ENCODE measurements at regions not wholly inside any gene's neighbourhood (a gene's known extent, or its start where the extent isn't known, plus 50 kb on each side); places are given as distances from the start of the nearest gene placed in this dataset.
A peak's percentile ranks its signal among the peaks of the same experiment; 100 is the strongest.

DNA sequence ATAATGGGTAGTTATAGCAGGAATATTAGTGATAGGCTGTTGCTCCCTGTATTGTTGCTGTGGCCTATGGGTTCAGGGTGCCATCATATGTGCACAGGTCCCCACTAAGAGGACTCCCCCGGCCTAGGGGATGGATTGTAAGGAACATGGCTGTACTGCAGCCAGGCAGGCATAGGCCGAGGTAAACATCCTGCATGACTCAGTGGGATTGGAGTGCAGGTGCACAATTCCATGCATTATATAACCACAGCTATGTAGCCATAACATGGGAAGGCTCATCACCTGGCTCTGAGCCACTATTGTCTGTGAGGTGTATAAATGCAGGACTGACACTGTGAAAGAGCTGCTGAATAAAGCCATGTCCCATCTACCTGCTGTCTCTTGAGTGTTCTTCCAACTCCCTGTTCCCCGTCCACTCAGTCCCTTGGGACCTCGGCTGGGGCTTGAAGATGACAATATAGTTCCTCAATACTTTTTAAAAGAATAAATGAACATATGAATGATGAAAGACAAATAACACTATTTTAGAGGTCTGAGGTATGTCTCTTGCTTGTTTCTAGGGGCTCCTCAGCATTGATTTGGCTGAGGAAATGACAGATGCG is 425.2 kb downstream of the IDS start:
- Histone ChIP-seq H3K4me3 (no peak overlapping the region), H3K27me3 (no peaks in the 10 kb centered on the region), H3K4me1 (peaks cover 0 to 3% (median 0%) of the 10 kb centered on the region in 9 donors), H3K36me3 (no peaks in the 10 kb centered on the region), H3K9me3 (no peaks in the 10 kb centered on the region), H3K27ac (no peak overlapping the region)
- intact Hi-C loops (cut with DNase I): no loop called here
- ATAC-seq (no peak), DNase-seq (no peak)
- WGBS, 2 donors: 82 to 85% methylated on average over 5 of the region's 5 CpGs
- TF ChIP-seq, protein P1, sequence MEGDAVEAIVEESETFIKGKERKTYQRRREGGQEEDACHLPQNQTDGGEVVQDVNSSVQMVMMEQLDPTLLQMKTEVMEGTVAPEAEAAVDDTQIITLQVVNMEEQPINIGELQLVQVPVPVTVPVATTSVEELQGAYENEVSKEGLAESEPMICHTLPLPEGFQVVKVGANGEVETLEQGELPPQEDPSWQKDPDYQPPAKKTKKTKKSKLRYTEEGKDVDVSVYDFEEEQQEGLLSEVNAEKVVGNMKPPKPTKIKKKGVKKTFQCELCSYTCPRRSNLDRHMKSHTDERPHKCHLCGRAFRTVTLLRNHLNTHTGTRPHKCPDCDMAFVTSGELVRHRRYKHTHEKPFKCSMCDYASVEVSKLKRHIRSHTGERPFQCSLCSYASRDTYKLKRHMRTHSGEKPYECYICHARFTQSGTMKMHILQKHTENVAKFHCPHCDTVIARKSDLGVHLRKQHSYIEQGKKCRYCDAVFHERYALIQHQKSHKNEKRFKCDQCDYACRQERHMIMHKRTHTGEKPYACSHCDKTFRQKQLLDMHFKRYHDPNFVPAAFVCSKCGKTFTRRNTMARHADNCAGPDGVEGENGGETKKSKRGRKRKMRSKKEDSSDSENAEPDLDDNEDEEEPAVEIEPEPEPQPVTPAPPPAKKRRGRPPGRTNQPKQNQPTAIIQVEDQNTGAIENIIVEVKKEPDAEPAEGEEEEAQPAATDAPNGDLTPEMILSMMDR (IDR thresholded peaks at IDR 0.05): no peak

DNA sequence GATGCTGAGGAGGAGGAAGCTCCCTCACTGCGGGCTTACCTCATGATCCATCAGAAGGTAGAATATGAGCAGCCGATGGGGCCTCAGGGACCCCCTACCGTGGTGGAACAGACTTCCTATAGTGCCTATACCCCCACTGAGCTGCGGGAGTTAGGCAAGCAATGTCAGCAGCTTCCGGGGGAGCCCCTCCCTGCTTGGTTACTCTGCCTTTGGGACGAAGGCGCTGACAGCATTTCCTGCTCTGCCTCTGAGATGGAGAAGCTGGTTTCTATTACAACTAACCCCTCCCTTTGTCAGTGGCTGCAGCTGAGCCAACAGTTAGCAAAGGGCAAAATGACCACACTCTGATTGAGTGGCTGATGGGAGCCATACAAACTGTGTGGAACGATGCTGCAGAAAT is 430.7 kb downstream of the IDS start:
- ATAC-seq: peak; percentile 70 to 94 (median 78)
- Histone ChIP-seq H3K9me3 (no peaks in the 10 kb centered on the region), H3K4me1 (peaks cover 0 to 13% (median 0%) of the 10 kb centered on the region in 9 donors), H3K27ac (no peak overlapping the region), H3K27me3 (no peaks in the 10 kb centered on the region), H3K36me3 (no peaks in the 10 kb centered on the region), H3K4me3 (no peak overlapping the region)
- DNase-seq: peak; percentile 25 to 34
- WGBS, 2 donors: 4 to 5% methylated on average over 6 to 8 of the region's 8 CpGs
- intact Hi-C loops (cut with DNase I): no loop called here
- TF ChIP-seq, protein P1 (IDR thresholded peaks at IDR 0.05): no peak

DNA sequence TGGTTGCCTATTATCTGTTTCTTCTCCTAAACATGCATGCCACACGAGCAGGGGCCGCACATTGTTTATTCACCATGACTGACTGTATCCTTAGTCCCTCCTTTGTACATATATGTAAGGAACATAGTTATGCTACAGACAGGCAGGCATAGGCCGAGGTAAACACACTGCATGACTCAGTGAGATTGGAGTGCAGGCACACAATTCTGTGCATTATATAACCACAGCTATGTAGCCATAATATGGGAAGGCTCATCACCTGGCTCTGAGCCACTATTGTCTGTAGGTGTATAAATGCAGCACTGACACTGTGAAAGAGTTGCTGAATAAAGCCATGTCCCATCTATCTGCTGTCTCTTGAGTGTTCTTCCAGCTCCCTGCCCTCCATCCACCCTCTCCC is 431.6 kb downstream of the IDS start:
- intact Hi-C loops (cut with DNase I): no loop called here
- Histone ChIP-seq H3K27ac (no peak overlapping the region), H3K36me3 (no peaks in the 10 kb centered on the region), H3K4me3 (no peak overlapping the region), H3K4me1 (peaks cover 0 to 13% (median 0%) of the 10 kb centered on the region in 9 donors), H3K9me3 (no peaks in the 10 kb centered on the region), H3K27me3 (no peaks in the 10 kb centered on the region)
- no peak for ATAC-seq
- DNase-seq: no peak
- WGBS, 2 donors: 84% methylated on average over 3 of the region's 3 CpGs
- TF ChIP-seq, protein P1 (IDR thresholded peaks at IDR 0.05): no peak

DNA sequence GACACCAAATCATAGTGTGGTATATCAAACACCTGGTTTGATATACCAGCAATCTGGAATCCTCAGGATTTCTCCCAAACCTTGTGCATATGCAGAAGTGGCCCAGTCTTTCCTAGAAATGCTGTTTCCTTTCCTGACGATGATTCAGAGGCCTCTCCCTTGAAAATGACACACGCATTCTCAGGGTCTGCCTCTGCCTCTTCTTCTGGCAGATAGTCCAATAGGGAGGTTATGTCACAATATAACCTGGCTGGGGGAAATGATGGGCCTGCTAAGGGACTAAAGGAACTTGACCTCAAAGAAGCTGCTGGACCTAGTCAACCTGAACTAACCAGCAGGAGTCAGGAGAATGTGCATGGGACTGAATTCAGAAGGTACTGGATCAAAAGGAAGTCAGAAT is 435.2 kb downstream of the IDS start:
- intact Hi-C loops (cut with DNase I): no loop called here
- 78 to 81% methylated on average over 2 of the region's 2 CpGs for WGBS, 2 donors

More for the DNA sequence above, 435.2 kb downstream of the IDS start:
- no peak for DNase-seq
- no peaks in the 10 kb centered on the region for H3K27me3 ChIP-seq
- H3K4me1 ChIP-seq: peaks cover 0 to 10% (median 0%) of the 10 kb centered on the region in 9 donors
- no peak for ATAC-seq
- H3K4me3 ChIP-seq: no peak overlapping the region
- H3K27ac ChIP-seq: no peak overlapping the region
- H3K9me3 ChIP-seq: no peaks in the 10 kb centered on the region
- H3K36me3 ChIP-seq: no peaks in the 10 kb centered on the region
- TF ChIP-seq, protein P1 (IDR thresholded peaks at IDR 0.05): no peak
